ENCODE measurements at regions not wholly inside any gene's neighbourhood (a gene's known extent, or its start where the extent isn't known, plus 50 kb on each side); places are given as distances from the start of the nearest gene placed in this dataset.

DNA sequence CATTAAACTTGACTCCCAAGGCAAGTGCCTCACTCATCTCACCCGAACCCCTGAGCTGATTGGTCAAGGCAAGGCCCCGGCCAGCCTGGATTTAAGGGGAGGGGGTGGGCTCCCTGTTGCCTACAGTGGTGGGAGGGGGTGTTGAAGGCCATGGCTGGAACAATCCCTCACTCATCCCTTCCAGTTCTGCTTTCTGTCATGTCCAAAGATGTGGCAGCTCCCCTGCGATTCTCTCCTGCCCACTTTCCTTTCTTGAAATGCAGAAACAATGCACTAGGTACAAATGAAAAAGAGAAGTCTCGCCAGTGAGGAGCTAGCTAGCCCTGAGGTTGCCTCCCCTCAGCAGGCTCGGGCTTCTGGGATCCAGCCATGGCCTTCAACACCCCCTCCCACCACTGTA is 240.9 kb downstream of the SYK start:
- peaks cover 3% of the 10 kb centered on the region; the same call in 1 of the 2 replicates for H3K9me3 ChIP-seq (ENCODE audit: control insufficient read depth, insufficient read depth, low read length)
- H3K27me3 ChIP-seq (ENCODE audit: control insufficient read depth, insufficient read depth, low read length) = no peaks in the 10 kb centered on the region
- POLR2A ChIA-PET = no interaction called here
- H3K4me3 ChIP-seq (ENCODE audit: low read depth, low read length) = no peak overlapping the region
- no peak for DNase-seq (ENCODE audit: low read depth, low spot score)
- CTCF ChIA-PET = no interaction called here
- TF ChIP-seq, protein P1, sequence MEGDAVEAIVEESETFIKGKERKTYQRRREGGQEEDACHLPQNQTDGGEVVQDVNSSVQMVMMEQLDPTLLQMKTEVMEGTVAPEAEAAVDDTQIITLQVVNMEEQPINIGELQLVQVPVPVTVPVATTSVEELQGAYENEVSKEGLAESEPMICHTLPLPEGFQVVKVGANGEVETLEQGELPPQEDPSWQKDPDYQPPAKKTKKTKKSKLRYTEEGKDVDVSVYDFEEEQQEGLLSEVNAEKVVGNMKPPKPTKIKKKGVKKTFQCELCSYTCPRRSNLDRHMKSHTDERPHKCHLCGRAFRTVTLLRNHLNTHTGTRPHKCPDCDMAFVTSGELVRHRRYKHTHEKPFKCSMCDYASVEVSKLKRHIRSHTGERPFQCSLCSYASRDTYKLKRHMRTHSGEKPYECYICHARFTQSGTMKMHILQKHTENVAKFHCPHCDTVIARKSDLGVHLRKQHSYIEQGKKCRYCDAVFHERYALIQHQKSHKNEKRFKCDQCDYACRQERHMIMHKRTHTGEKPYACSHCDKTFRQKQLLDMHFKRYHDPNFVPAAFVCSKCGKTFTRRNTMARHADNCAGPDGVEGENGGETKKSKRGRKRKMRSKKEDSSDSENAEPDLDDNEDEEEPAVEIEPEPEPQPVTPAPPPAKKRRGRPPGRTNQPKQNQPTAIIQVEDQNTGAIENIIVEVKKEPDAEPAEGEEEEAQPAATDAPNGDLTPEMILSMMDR (IDR thresholded peaks at IDR 0.05; ENCODE audit: low read depth, low read length) = no peak
- H3K27ac ChIP-seq (ENCODE audit: low read depth, low read length) = no peak overlapping the region

DNA sequence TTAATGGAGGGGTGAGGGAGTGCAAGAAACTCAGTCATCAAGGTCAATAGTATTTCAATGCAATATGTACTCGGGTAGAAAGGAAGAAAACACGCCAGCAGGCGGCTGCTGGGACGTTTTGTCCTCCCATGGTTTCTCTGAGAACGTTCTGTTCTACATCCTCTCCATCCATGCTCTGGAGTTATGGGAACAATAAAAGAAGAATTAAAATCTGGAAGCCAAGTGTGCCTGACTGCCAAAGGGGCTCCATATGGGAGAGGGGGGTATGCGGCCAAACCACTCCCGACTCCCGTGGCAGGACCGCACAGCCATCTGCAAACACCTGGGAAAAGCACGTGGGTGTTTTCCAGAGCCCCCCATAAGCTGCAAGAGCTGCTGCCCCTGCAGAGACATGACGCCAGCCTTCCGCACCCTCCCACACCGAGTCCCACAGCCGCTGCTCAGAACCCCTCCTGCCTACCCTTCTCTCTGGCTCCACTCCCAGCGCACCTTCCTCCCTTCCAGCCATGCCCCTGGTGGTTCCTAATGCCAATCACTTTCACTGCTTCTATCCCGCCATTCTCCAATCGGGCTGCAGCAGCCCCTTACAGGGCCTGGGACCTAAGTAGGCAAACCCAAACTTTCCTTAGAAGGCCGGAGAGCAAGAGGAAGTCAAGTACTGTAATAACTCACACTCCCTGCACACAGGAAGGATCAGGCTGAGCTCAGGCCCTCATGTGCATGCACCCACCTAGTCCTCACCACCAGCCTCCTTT is 241.6 kb downstream of the SYK start:
- ChIA-PET CTCF (no interaction called here), POLR2A (no interaction called here)
- no peaks in the 10 kb centered on the region for H3K27me3 ChIP-seq (ENCODE audit: control insufficient read depth, insufficient read depth, low read length)
- no peak for DNase-seq (ENCODE audit: low read depth, low spot score)
- H3K4me3 ChIP-seq (ENCODE audit: low read depth, low read length) = no peak overlapping the region
- H3K9me3 ChIP-seq (ENCODE audit: control insufficient read depth, insufficient read depth, low read length) = peaks cover 3% of the 10 kb centered on the region; the same call in 1 of the 2 replicates
- TF ChIP-seq, protein P1 (IDR thresholded peaks at IDR 0.05; ENCODE audit: low read depth, low read length) = no peak
- no peak overlapping the region for H3K27ac ChIP-seq (ENCODE audit: low read depth, low read length)

DNA sequence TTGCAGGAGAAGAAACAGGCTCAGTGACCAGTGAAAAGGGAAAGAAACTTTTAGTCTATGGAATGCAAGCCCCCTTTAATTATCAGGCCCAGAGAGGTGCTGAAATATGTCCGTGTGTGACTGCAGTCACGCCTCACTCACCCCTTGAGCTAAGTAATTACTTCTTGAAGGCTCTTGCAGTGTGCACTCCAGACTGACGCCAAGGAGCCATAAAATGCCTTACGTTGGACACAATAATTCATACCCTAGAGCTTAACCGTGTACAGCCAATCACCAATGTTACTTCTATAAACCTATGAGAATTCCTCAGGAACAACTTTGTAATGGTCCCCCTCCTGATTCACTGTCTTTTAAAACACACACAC is 242.2 kb downstream of the SYK start:
- TF ChIP-seq, protein P1 (IDR thresholded peaks at IDR 0.05; ENCODE audit: low read depth, low read length) = no peak
- no peak for DNase-seq (ENCODE audit: low read depth, low spot score)
- Histone ChIP-seq H3K9me3 (ENCODE audit: control insufficient read depth, insufficient read depth, low read length) (peaks cover 3% of the 10 kb centered on the region; the same call in 1 of the 2 replicates), H3K4me3 (ENCODE audit: low read depth, low read length) (no peak overlapping the region), H3K27me3 (ENCODE audit: control insufficient read depth, insufficient read depth, low read length) (no peaks in the 10 kb centered on the region), H3K27ac (ENCODE audit: low read depth, low read length) (no peak overlapping the region)
- CTCF ChIA-PET = no interaction called here
- POLR2A ChIA-PET = no interaction called here

DNA sequence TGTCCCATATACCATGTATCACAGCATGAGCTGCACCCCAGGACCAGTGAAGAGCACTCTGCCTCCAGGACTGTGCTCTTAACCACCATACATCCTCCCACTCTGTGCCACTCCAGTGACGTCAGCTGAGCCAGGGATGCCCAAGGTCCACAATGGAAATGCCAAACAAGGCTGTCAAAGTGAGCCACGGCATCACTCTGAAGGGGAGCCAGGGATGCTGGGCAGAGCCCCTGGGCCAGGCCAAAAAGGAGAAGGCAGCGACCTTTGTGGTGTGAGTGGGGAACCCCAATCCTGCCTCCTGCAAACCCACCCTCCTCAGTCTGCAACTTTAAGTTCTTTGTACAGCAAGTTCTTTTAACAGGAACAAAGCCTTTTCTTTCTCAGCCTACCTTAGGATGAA is 242.7 kb downstream of the SYK start:
- H3K4me3 ChIP-seq (ENCODE audit: low read depth, low read length) = no peak overlapping the region
- H3K9me3 ChIP-seq (ENCODE audit: control insufficient read depth, insufficient read depth, low read length) = peaks cover 3% of the 10 kb centered on the region; the same call in 1 of the 2 replicates
- TF ChIP-seq, protein P1 (IDR thresholded peaks at IDR 0.05; ENCODE audit: low read depth, low read length) = no peak
- H3K27me3 ChIP-seq (ENCODE audit: control insufficient read depth, insufficient read depth, low read length) = no peaks in the 10 kb centered on the region
- ChIA-PET POLR2A (no interaction called here), CTCF (no interaction called here)
- no peak for DNase-seq (ENCODE audit: low read depth, low spot score)
- no peak overlapping the region for H3K27ac ChIP-seq (ENCODE audit: low read depth, low read length)

DNA sequence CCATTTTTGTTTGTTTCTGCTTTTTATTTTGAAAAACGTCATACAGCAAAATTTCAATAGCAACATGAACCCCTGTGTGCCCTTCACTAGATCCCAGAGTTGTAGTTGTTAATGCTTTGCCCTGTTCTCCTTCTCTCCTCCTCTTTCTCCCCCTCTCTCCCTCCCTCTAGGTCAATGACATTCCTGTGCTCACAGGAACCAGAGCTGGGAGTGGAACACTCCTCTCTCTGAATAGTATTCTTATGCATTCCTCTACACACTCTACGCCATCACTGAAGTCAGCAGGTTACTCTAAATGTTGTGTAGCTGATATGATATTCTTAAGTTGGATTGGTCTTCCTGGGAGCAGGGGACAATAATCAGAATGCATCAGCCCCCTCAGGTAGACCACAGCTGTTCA is 243.4 kb downstream of the SYK start:
- Histone ChIP-seq H3K27me3 (ENCODE audit: control insufficient read depth, insufficient read depth, low read length) (no peaks in the 10 kb centered on the region), H3K4me3 (ENCODE audit: low read depth, low read length) (no peak overlapping the region), H3K9me3 (ENCODE audit: control insufficient read depth, insufficient read depth, low read length) (no peaks in the 10 kb centered on the region; the same call in 1 of the 2 replicates), H3K27ac (ENCODE audit: low read depth, low read length) (no peak overlapping the region)
- TF ChIP-seq, protein P1 (IDR thresholded peaks at IDR 0.05; ENCODE audit: low read depth, low read length) = no peak
- no peak for DNase-seq (ENCODE audit: low read depth, low spot score)
- ChIA-PET POLR2A (no interaction called here), CTCF (interaction anchor here (1.3 kb wide), 1 partner anchor 129 kb away, joined by 3 read pairs; no protein-coding TSS in a partner anchor)

Data from AG04450 (cell line).